SK-N-MC (cell line): ENCODE measurements at regions not wholly inside any gene's neighbourhood (a gene's known extent, or its start where the extent isn't known, plus 50 kb on each side); places are given as distances from the start of the nearest gene placed in this dataset.

Experiments
- DNase-seq: peaks from one replicate; pipeline ENCODE4 v3.0.0-alpha.2; 2011; ENCODE audit warnings: low read depth, low spot score
- H3K27ac ChIP-seq: fragments of 200-600 bp; sonication (generic); 2 replicates; pipeline ENCODE4 v1.5.1; 2016; ENCODE audit warnings: mixed run types
- H3K36me3 ChIP-seq: fragments of 200-600 bp; sonication (generic); 2 replicates; pipeline ENCODE4 v1.6.1; 2017; ENCODE audit warnings: antibody characterized with exemption, low read length, mixed read lengths; ENCODE audit not compliant: insufficient read depth
- H3K4me3 ChIP-seq: fragments of 200-600 bp; sonication (generic); 2 replicates; pipeline ENCODE4 v1.5.1; 2016
- H3K9ac ChIP-seq: fragments of 200-600 bp; sonication (generic); 2 replicates; pipeline ENCODE4 v1.8.0; 2017; ENCODE audit warnings: mixed run types, mixed read lengths; ENCODE audit not compliant: insufficient read length
- H3K9me3 ChIP-seq: fragments of 200-600 bp; sonication (generic); 2 replicates; pipeline ENCODE4 v1.6.1; 2017; ENCODE audit warnings: low read depth, mild to moderate bottlenecking, antibody characterized with exemption, low read length, moderate library complexity, mixed read lengths
- EZH2 ChIP-seq: fragments of 200-600 bp; sonication (generic); IDR thresholded peaks from one replicate; pipeline ENCODE4 v1.6.1; 2017; ENCODE audit warnings: antibody characterized with exemption
- FOXP2 ChIP-seq: optimal IDR thresholded peaks from 2 replicates; pipeline ENCODE3; 2011; ENCODE audit warnings: mild to moderate bottlenecking, moderate library complexity; ENCODE audit not compliant: insufficient read depth; ENCODE audit errors: extremely low read length, control extremely low read depth
- POLR2AphosphoS5 ChIP-seq: IDR thresholded peaks from 2 replicates; pipeline ENCODE4 v1.6.1; 2012; ENCODE audit warnings: mild to moderate bottlenecking, low read depth, low read length, borderline replicate concordance

DNA sequence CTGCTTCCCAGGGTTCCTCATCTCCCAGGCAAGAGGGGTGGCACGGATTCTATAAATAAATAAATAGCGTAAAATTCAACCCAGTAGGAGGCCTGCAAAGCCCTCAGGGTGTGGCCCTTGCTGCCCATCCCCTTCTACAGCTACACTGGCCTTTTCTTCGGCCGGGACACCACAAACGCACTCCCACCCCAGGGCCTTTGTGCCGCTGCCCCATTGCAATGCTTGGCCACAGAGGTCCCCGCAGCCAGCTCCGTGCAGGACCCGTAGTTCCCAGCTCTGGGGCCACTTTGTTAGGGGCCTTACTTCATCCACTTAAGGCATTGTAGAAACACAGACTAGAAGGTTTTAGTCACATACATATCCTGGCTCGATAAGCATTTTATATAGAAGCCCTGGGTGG, 151.2 kb downstream of the ERMARD start:
- no peaks in the 10 kb centered on the region for H3K9me3 ChIP-seq
- TF ChIP-seq POLR2AphosphoS5 (no peak), EZH2 (no peak)
- H3K27ac ChIP-seq = no peak overlapping the region
- no peaks in the 10 kb centered on the region for H3K36me3 ChIP-seq
- DNase-seq = no peak
- H3K4me3 ChIP-seq = no peak overlapping the region
- no peak overlapping the region for H3K9ac ChIP-seq

GRCh38 chr6:169902070-169902469, 150.6 kb downstream of the ERMARD start:
- H3K9ac ChIP-seq = no peak overlapping the region
- DNase-seq = no peak
- no peak overlapping the region for H3K4me3 ChIP-seq
- H3K9me3 ChIP-seq = no peaks in the 10 kb centered on the region
- TF ChIP-seq POLR2AphosphoS5 = no peak
- TF ChIP-seq FOXP2 = no peak
- TF ChIP-seq EZH2 = no peak
- no peaks in the 10 kb centered on the region for H3K36me3 ChIP-seq
- H3K27ac ChIP-seq = no peak overlapping the region

GRCh38 chr6:169899481-169900145, 148.2 kb downstream of the ERMARD start:
- TF ChIP-seq EZH2 (no peak), POLR2AphosphoS5 (no peak), FOXP2 (no peak)
- DNase-seq = no peak
- H3K4me3 ChIP-seq = no peak overlapping the region
- no peaks in the 10 kb centered on the region for H3K9me3 ChIP-seq
- no peaks in the 10 kb centered on the region for H3K36me3 ChIP-seq
- H3K9ac ChIP-seq = no peak overlapping the region
- no peak overlapping the region for H3K27ac ChIP-seq

- Histone ChIP-seq H3K9me3 (no peaks in the 10 kb centered on the region), H3K36me3 (no peaks in the 10 kb centered on the region), H3K9ac (no peak overlapping the region), H3K27ac (no peak overlapping the region), H3K4me3 (no peak overlapping the region)
- TF ChIP-seq EZH2 (no peak), FOXP2 (no peak)
- DNase-seq = no peak
Measured at GRCh38 chr6:169898788-169899480, 147.5 kb downstream of the ERMARD start.

DNA sequence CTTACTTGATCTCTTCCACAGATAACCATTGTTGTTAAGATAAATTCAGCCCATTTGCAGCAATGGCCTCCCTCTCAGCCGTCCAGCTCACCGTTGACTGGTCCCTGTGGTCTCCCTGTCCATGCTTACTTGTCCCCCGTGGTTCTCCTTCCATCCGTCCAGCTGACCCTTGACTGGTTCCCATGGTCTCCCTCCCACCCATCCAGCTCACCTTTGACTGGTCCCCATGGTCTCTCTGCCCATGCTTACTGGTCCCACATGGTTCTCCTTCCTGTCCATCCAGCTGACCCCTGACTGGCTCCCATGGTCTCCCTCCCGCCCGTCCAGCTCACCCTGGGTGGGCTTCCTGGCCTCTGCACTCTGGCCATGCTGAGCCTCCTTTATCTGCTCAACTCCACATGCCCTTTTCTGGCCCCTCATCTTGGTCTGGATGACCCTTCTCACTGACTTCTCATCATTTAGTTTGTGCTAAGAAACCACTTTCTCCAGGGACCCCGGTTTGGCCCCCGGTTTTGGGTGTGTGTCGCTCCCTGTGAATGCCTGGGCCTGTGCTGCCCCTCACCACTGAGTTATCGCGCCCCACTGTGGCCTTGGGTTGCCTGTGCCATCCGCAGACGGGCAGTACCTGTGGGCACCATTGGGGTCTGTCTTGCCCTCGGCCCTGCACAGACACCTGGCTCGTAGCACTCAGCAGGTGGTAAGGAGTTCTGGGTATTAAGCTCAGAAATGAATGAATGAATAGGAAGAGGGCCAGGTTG, 146.4 kb downstream of the ERMARD start:
- no peak for DNase-seq
- no peak overlapping the region for H3K4me3 ChIP-seq
- TF ChIP-seq EZH2 (no peak), FOXP2 (no peak), POLR2AphosphoS5 (no peak)
- H3K9me3 ChIP-seq = no peaks in the 10 kb centered on the region
- H3K9ac ChIP-seq = no peak overlapping the region
- H3K36me3 ChIP-seq = no peaks in the 10 kb centered on the region
- H3K27ac ChIP-seq = no peak overlapping the region

DNA sequence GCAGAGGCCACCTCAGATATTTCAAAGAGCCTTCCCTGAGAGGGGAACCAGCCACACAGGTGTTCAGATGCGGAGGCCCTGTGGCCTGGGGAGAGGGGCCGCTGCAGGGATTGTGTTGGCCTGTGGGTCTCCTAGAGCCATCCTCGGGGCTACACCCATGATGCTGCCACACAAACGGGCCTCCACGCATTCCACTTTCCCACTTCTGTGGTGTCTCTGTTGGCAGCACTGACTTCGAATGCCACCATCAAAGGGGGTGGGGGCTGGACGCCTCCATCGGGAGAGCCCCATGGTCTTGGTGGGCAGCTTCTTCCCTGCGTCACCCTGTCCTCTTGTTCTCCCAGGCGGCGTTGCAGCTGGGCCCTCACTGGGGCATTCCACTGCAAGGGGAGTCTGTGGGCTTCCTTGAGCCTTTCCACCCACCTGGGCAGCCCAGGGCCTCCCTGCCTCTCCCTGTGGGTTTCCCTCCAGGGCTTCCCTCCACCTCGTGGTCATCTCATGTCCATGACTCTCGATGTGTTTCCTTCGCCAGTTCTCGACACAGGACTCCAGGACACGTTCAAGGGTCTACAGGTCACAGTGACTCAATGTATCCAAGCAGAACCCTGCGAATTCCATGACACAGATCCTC, 145.5 kb downstream of the ERMARD start:
- H3K4me3 ChIP-seq = no peak overlapping the region
- no peaks in the 10 kb centered on the region for H3K9me3 ChIP-seq
- TF ChIP-seq EZH2 (no peak), FOXP2 (no peak), POLR2AphosphoS5 (no peak)
- DNase-seq = no peak
- H3K27ac ChIP-seq = no peak overlapping the region
- no peaks in the 10 kb centered on the region for H3K36me3 ChIP-seq
- no peak overlapping the region for H3K9ac ChIP-seq

- Histone ChIP-seq H3K4me3 (no peak overlapping the region), H3K9me3 (no peaks in the 10 kb centered on the region), H3K36me3 (no peaks in the 10 kb centered on the region), H3K27ac (no peak overlapping the region), H3K9ac (no peak overlapping the region)
- TF ChIP-seq FOXP2 = no peak
- no peak for TF ChIP-seq EZH2
- TF ChIP-seq POLR2AphosphoS5 = no peak
- no peak for DNase-seq
Measured at GRCh38 chr6:169895926-169896761, 144.7 kb downstream of the ERMARD start.
